ENCODE measurements at regions not wholly inside any gene's neighbourhood (a gene's known extent, or its start where the extent isn't known, plus 50 kb on each side); places are given as distances from the start of the nearest gene placed in this dataset.

DNA sequence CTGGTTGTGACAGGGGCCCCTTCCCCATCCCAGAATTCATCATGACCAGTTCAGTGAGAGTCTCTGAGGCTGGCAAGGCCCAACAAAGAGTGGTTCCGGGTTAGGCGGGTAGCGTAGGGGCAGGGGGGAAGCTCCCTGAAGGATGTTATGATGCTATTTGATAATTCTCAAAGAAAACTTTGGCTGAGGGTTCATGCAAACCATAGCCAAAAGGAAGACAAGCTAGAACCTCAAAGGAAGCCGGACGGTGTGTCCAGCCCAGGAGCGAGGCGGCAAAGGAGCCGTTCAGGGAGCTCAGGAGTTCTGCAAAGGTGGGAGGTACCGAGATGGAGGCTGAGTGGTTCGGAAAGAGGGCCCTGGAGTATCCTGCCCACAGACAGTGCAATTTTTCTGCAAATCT lies 226.8 kb upstream of the RAB6C start:
- H3F3A ChIP-seq (ENCODE audit: insufficient read depth, low read length) = no peaks in the 10 kb centered on the region
- H3K4me2 ChIP-seq (ENCODE audit: low read depth, low read length) = no peak overlapping the region
- no peak overlapping the region for H3K27ac ChIP-seq (ENCODE audit: low read length)
- no peaks in the 10 kb centered on the region for H3K79me2 ChIP-seq (ENCODE audit: low read length)
- H3K9me3 ChIP-seq (replicated peaks; ENCODE audit: insufficient read depth, low read length) = no peaks in the 10 kb centered on the region
- no peaks in the 10 kb centered on the region for H3K9me2 ChIP-seq (replicated peaks; ENCODE audit: insufficient read depth, low read length)
- H3K36me3 ChIP-seq (replicated peaks; ENCODE audit: insufficient read depth, low read length) = no peaks in the 10 kb centered on the region
- DNase-seq = no peak
- H3K4me3 ChIP-seq (ENCODE audit: low read length) = no peak overlapping the region
- H3K4me1 ChIP-seq (ENCODE audit: low read length) = no peaks in the 10 kb centered on the region
- TF ChIP-seq, protein P1, sequence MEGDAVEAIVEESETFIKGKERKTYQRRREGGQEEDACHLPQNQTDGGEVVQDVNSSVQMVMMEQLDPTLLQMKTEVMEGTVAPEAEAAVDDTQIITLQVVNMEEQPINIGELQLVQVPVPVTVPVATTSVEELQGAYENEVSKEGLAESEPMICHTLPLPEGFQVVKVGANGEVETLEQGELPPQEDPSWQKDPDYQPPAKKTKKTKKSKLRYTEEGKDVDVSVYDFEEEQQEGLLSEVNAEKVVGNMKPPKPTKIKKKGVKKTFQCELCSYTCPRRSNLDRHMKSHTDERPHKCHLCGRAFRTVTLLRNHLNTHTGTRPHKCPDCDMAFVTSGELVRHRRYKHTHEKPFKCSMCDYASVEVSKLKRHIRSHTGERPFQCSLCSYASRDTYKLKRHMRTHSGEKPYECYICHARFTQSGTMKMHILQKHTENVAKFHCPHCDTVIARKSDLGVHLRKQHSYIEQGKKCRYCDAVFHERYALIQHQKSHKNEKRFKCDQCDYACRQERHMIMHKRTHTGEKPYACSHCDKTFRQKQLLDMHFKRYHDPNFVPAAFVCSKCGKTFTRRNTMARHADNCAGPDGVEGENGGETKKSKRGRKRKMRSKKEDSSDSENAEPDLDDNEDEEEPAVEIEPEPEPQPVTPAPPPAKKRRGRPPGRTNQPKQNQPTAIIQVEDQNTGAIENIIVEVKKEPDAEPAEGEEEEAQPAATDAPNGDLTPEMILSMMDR (IDR thresholded peaks at IDR 0.05; ENCODE audit: low read length) = no peak
- no peaks in the 10 kb centered on the region for H4K20me1 ChIP-seq (ENCODE audit: insufficient read depth, low read length)
- H2AFZ ChIP-seq (ENCODE audit: low read length) = no peak overlapping the region
- H3K27me3 ChIP-seq (replicated peaks; ENCODE audit: insufficient read depth, low read length) = no peaks in the 10 kb centered on the region
- no peak overlapping the region for H3K9ac ChIP-seq (ENCODE audit: low read length)

DNA sequence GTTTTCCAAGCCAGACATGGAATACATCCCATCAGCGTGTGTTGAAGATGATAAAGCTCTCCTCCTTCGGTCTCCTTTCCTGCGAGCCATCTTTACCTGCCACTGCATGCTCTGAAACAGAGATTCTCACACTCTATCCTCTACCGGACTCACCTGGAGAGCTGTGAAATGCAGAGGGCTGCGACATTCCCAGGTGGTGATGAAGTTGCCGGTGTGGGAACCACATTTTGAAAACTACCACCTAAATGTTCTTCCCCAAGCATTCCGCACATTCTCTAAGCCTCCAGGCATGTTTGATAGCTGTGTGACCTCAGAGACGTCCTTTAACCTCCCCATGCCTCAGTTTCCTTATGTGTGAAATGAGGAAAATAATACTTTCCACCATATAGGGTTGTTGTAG lies 226.2 kb upstream of the RAB6C start:
- no peak overlapping the region for H3K4me3 ChIP-seq (ENCODE audit: low read length)
- DNase-seq = no peak
- H3K9me3 ChIP-seq (replicated peaks; ENCODE audit: insufficient read depth, low read length) = no peaks in the 10 kb centered on the region
- H3K36me3 ChIP-seq (replicated peaks; ENCODE audit: insufficient read depth, low read length) = no peaks in the 10 kb centered on the region
- TF ChIP-seq, protein P1 (IDR thresholded peaks at IDR 0.05; ENCODE audit: low read length) = no peak
- no peak for TF ChIP-seq EZH2 (optimal IDR thresholded peaks at IDR 0.05; ENCODE audit: low read depth, low read length)
- TF ChIP-seq EZH2phosphoT487 (IDR thresholded peaks at IDR 0.05; ENCODE audit: low read length) = no peak
- H2AFZ ChIP-seq (ENCODE audit: low read length) = no peak overlapping the region
- no peaks in the 10 kb centered on the region for H3K79me2 ChIP-seq (ENCODE audit: low read length)
- no peaks in the 10 kb centered on the region for H3F3A ChIP-seq (ENCODE audit: insufficient read depth, low read length)
- H3K4me1 ChIP-seq (ENCODE audit: low read length) = 0 out of 2 replicates have a peak, but pooled peaks cover 4% of the 10 kb centered on the region
- H4K20me1 ChIP-seq (ENCODE audit: insufficient read depth, low read length) = no peaks in the 10 kb centered on the region
- H3K9ac ChIP-seq (ENCODE audit: low read length) = no peak overlapping the region
- no peak overlapping the region for H3K4me2 ChIP-seq (ENCODE audit: low read depth, low read length)
- no peak overlapping the region for H3K27ac ChIP-seq (ENCODE audit: low read length)
- no peaks in the 10 kb centered on the region for H3K9me2 ChIP-seq (replicated peaks; ENCODE audit: insufficient read depth, low read length)
- no peaks in the 10 kb centered on the region for H3K27me3 ChIP-seq (replicated peaks; ENCODE audit: insufficient read depth, low read length)

DNA sequence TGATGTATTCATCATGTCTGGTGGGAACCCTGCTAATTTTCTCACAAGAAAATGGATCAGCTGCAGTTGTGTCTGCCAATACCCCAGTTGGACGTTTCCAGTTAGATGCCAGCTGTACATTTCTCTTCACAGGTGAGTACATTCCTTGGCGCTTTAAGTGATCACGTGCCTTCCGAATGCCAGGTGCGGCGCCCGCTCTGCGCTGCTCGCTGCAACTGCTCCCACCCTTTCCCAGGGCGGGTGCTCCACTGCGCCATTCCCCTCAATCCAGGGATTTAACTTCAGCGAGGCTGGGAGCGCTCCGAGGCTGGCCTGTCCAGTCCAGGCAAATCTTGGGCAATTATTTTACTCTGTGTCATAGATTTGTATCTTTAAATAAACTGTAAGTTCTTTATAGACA lies 225.0 kb upstream of the RAB6C start:
- Histone ChIP-seq H3K4me2 (ENCODE audit: low read depth, low read length) (no peak overlapping the region), H4K20me1 (ENCODE audit: insufficient read depth, low read length) (no peaks in the 10 kb centered on the region), H3K27me3 (replicated peaks; ENCODE audit: insufficient read depth, low read length) (no peaks in the 10 kb centered on the region), H3K9ac (ENCODE audit: low read length) (no peak overlapping the region), H3K36me3 (replicated peaks; ENCODE audit: insufficient read depth, low read length) (no peaks in the 10 kb centered on the region), H3K27ac (ENCODE audit: low read length) (no peak overlapping the region), H3K4me3 (ENCODE audit: low read length) (no peak overlapping the region), H3K4me1 (ENCODE audit: low read length) (0 out of 2 replicates have a peak, but pooled peaks cover 4% of the 10 kb centered on the region), H2AFZ (ENCODE audit: low read length) (no peak overlapping the region), H3K9me3 (replicated peaks; ENCODE audit: insufficient read depth, low read length) (no peaks in the 10 kb centered on the region), H3K79me2 (ENCODE audit: low read length) (no peaks in the 10 kb centered on the region), H3K9me2 (replicated peaks; ENCODE audit: insufficient read depth, low read length) (no peaks in the 10 kb centered on the region), H3F3A (ENCODE audit: insufficient read depth, low read length) (no peaks in the 10 kb centered on the region)
- no peak for DNase-seq
- TF ChIP-seq EZH2 (optimal IDR thresholded peaks at IDR 0.05; ENCODE audit: low read depth, low read length) (no peak), EZH2phosphoT487 (IDR thresholded peaks at IDR 0.05; ENCODE audit: low read length) (no peak)
- TF ChIP-seq, protein P1 (IDR thresholded peaks at IDR 0.05; ENCODE audit: low read length) = no peak
